Smooth muscle cell of the brain vasculature (primary cell): ENCODE measurements at regions not wholly inside any gene's neighbourhood (a gene's known extent, or its start where the extent isn't known, plus 50 kb on each side); places are given as distances from the start of the nearest gene placed in this dataset.

Experiments used
- DNase-seq: peaks from one replicate; pipeline ENCODE4 v3.0.0-alpha.2; 2012; ENCODE audit warnings: low read depth, low spot score

- no peak for DNase-seq
Observed at GRCh38 chr2:239536186-239536585, 135.4 kb upstream of the HDAC4 start.

DNA sequence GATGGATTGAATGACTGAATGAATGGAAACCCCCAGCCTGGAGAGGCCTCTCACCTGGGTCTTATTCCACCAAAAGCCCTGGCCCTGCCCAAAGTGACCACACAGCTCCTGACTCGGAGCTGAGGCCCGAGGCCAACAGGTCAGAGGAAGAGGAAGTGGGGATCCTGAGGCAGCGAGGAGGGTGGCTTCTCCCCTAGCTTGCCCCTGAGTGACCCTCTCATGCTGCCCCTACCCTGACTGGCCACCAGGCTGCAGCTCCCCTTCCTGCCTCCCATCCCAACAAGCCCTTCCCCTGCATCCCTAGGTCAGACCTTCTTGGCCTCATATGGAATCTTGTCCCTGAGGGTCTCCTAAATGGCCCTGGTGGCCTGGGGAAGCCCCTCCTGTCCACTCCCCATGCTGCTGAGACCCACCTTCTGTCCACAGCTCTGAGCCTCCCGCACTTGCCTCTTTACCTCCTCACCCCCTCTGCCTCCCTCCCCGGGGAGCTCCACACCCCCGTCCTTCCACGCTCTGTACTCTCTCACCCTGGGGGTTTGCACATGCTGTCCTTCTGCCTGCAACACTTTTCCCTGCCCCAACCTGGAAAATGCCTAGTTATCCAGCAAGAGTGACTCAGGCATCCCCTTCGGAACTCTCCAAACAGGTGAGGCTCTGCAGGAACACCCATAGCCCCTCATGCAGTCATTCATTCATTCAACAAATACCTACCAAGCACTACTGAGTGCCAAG is 134.8 kb upstream of the HDAC4 start:
- DNase-seq: no peak

GRCh38 chr2:239534581-239535412 is 134.0 kb upstream of the HDAC4 start:
- DNase-seq: no peak

DNA sequence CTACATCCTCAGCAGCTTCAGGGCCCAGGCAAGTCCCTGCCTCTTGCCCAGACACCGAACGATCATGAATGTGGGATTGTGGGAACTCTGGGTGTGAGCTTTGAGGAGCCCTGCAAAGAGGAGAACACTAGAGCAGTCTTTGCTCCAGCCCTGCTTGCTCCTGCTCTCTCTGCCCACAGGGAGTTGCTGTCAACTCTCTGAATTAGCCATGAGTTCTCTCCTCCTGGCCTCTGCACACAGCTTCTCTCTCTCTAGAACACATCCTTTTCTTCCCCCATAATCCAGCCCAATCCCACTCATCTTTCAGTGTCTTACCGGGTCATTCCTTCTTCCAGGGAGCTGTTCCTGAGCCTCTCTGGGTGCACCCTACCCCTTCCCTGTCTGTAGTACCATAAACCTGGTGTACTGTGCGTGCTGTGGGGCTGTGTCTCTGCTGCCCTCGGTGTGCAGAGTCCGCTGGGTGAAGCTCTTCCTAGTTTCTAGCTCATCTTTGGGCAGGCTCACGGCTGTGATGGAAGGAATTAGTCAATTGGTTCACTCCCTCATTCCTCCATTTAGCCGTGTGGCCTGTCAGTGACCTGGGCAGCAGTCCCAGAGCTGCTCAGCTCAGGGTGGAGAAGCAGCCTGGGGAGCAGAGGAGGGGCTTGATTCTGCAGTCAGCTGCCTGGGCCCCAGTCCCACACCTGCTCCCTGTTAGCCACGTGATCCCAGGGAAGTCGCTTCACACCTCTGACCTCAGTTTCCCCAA is 132.9 kb upstream of the HDAC4 start:
- DNase-seq: no peak

DNA sequence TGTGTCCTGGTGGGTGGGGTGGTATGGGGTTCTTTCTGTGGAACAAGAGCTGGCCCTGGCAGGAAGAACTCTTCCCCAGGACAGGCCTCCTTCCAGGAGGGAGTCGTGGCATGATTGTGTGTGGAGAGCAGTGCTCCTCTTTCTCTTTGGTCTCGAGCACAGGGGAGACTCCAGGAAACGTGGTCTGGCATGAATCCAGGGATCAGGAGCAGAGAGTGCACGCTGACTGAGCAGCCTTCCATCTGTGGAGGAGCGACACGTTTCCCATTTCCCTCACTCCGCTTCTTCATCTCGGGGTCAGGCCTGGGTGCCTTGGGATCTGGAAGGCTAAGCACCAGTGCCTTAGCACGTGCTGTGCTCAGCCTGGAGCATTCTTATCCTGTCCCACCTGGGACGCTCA is 132.0 kb upstream of the HDAC4 start:
- DNase-seq: no peak

GRCh38 chr2:239532250-239532649 is 131.4 kb upstream of the HDAC4 start:
- no peak for DNase-seq

DNA sequence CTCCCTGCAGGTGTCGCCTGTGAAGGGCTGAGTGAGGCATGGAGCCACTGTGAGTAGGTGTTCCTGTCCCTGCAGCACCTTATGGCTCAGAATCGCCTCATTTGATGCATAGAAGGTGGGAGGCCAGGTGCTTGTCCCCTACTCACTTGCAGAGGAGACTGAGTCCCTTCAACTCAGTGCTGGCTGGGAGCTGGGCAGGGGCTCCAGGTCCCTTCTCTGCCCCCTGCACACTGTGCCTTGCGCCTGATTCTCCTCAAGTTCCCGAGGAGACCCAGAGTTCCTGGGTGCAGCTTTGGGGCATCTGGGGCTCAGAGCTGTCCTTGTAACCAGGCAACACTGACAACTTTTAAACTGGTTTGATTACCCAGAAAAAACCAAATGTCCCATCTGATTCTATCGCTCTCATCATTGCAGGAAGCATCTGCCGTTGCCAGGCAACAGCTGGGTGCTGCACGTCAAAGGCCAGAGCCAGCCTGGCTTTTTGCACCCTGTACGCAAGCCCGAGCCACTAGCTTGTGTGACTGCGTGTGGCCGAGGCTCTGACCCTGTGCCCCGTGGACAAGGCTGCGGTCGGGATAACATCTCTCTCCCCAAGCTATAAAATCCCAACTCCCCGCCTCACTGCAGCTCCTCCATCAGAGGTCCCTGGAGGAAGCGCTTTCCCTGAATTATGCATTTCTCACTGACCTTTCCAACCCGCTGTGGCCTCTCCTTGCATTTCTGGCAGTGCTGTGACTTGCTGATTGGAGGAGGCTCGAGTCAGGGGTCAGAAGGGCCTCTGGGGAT is 130.8 kb upstream of the HDAC4 start:
- no peak for DNase-seq

- DNase-seq: no peak
Observed at GRCh38 chr2:239530749-239531316, 130.0 kb upstream of the HDAC4 start.

DNA sequence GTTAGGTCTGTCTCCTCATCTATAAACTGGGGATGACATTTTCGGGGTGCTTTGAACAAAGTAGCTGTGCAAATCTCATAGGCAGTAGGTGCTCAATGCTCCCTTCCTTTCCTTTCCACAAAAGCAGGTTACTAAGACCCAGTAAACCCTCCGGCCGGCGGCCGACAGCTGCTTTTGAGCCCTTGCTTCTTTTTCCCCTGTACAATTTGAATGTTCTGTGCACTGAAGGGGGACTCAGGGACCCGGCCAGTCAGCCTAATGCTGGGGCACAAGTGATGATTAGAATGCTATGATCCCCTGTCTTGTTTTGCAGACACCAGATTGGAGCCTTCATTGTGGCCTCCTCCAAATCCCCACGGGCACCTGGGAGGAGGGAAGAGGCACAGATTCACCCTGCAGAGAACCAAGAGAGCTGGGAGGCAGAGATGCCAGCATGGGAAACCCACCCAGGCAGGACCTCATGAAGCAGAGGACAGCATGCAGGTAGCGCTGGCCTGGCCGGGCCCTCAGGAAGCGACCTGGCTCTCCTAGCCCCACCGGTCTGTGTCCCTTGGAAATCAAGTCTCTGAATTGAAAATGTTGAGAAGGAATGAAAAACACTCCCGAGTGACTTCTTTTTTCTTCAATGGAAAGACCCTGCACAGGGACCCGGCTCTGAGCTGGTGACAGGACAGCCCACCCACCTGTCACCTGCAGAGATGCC is 128.6 kb upstream of the HDAC4 start:
- no peak for DNase-seq

DNA sequence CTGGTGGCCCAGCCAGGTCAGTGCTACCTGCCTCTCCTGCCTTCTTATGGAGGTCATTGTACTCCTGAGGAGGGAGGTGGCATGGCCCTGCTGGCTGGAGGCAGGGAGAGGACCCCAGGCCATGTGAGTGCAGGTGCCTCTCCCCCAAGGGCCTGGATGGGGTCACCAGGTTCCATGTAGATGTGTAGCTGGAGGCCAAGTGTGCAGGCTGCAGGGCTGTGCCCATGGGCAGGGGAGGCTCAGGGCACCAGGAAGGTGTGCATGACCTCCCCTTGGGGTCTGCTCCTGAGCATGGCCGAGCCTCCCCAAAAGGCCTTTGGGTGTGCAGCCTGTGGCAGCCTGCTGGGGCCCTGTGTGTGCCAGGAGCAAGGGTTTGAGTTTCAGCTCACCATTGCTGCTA is 128.1 kb upstream of the HDAC4 start:
- no peak for DNase-seq

GRCh38 chr2:239528146-239528545 is 127.3 kb upstream of the HDAC4 start:
- DNase-seq: no peak

DNA sequence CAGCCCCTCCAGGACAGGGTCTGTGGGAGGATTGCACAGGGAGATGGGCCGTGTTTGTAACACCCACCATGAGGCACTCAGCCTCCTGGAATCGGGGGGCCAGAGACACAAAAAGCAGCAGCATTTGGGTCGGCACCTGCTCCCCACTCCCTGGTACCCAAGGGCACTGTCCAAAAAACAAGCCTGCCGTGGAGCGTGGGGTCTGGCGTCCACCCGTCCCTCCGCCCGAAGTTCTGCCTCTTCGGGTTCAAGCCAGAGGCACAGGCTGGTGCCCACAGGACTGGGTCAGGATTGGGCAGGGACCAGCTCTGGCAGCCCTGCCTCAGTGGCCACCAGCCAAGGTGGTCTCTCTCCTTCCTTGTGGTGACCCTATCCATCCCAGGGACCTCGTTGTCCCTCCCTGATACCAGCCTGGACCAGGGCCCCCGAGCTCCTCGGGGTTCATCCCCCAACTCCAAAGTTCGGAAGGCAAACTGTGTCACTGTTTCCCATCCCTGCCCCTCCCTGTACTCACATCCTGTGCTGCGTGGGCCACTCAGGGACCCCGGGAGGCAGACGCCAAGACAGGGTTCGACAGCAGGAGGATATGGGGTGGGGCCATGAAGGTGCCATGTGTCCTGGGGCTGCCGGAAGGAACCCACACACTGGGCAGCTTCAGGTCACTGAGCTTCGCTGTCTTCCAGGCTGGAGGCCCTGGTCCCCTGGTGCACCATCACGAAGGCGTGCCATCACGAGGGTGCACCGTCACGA is 126.0 kb upstream of the HDAC4 start:
- no peak for DNase-seq

DNA sequence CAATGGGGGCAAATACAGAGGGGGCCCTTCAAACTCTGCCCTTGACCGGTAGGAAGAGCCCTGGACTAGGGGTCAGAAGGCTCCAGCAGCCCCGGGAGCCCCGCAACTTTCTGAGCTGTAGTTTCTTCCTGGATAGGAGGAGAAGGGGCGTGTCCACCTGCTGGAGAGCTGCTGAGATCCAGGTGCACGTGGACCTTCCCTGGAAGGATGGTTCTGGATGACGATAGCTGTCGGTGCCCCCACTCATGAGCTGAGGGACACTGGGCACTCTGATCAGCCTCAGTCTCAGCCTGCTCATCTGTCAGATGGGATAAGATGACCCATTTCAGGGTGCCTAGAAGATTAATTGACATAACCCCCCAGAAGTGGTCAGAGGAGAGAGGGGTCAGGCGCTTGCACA is 125.2 kb upstream of the HDAC4 start:
- no peak for DNase-seq

GRCh38 chr2:239523954-239524330 is 123.1 kb upstream of the HDAC4 start:
- no peak for DNase-seq

- DNase-seq: no peak
Observed at GRCh38 chr2:239523147-239523953, 122.5 kb upstream of the HDAC4 start.

DNA sequence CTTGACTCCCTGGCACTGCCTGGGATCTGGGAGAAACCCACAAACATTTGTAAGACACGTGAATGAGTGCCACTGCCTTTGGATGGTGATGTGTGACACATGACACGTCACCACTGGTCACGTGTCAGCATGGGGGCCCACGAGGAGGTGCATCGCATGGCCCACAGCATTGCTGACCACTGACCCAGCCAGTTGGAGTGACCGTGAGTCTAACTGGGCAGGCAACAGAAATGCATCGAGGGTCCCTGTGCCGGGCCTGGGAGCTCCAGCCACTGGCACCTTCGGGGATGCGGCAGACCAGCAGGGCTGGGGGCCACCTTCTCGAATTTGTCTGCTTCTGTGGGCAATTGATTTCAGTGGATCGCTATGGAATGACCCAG is 121.9 kb upstream of the HDAC4 start:
- DNase-seq: no peak

DNA sequence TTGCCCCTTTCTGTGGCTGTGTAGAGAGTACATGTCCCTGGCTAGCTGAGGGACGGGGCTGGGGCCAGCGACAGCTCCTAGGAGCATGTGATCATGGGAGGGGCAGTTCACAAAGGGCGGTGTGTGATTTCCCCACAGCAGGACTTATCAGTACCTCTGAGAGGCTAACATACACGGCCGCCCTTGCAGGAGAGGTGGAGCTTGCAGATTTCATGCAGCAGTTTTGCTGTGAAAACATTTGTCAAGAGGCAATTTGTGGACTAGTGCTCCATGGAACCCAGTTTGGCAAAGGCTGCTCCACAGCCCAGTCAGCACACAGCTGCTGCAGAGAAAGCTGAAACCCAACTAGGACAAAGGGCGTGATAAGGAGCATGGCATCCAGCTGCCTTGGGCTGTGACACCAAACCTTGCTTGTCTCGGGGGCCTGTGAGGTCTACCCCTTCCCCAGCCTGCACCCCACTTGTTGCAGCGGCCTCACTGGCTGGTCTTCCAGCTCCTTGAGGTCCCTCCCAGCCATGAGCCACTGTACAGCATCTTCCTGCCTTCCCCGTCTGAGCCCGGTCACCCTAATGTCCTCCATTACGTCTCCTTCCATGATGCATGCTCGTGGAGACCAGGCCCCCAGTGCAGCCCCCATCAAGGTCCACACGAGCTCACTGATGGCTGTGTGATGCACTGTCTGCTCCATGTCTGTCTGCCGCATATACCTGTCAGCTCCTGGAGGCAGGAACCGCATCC is 121.4 kb upstream of the HDAC4 start:
- no peak for DNase-seq

DNA sequence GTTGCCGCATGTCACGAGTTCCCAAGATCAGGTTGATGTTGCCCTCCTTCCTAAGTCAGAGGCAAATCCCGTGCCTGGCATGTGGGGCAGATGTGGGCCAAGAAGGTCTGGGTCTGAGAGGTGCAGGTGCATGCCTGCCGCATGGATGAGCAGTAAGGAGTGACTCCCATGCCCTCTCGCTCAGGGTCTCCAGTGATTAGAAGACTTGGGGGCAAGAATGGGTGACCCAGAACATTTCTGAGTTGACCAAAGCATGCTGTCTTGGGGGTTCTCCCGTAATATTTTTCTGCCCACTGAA is 120.6 kb upstream of the HDAC4 start:
- DNase-seq: no peak
